Activated naive CD8-positive, alpha-beta T cell (primary cell): ENCODE measurements at regions not wholly inside any gene's neighbourhood (a gene's known extent, or its start where the extent isn't known, plus 50 kb on each side); places are given as distances from the start of the nearest gene placed in this dataset.

Source experiments
- H3K27ac Mint-ChIP-seq: one replicate; pipeline ENCODE4 v1.8.0; 2021; ENCODE audit warnings: mixed read lengths
- H3K27me3 Mint-ChIP-seq: one replicate; pipeline ENCODE4 v1.8.0; 2021; ENCODE audit warnings: mixed read lengths
- H3K36me3 Mint-ChIP-seq: one replicate; pipeline ENCODE4 v1.8.0; 2021; ENCODE audit warnings: mixed read lengths
- H3K4me1 Mint-ChIP-seq: one replicate; pipeline ENCODE4 v1.8.0; 2021; ENCODE audit warnings: low read depth, mixed read lengths
- H3K4me3 Mint-ChIP-seq: one replicate; pipeline ENCODE4 v1.8.0; 2021; ENCODE audit warnings: mild to moderate bottlenecking, mixed read lengths
- H3K9me3 Mint-ChIP-seq: one replicate; pipeline ENCODE4 v1.8.0; 2021; ENCODE audit warnings: low read depth, mixed read lengths

DNA sequence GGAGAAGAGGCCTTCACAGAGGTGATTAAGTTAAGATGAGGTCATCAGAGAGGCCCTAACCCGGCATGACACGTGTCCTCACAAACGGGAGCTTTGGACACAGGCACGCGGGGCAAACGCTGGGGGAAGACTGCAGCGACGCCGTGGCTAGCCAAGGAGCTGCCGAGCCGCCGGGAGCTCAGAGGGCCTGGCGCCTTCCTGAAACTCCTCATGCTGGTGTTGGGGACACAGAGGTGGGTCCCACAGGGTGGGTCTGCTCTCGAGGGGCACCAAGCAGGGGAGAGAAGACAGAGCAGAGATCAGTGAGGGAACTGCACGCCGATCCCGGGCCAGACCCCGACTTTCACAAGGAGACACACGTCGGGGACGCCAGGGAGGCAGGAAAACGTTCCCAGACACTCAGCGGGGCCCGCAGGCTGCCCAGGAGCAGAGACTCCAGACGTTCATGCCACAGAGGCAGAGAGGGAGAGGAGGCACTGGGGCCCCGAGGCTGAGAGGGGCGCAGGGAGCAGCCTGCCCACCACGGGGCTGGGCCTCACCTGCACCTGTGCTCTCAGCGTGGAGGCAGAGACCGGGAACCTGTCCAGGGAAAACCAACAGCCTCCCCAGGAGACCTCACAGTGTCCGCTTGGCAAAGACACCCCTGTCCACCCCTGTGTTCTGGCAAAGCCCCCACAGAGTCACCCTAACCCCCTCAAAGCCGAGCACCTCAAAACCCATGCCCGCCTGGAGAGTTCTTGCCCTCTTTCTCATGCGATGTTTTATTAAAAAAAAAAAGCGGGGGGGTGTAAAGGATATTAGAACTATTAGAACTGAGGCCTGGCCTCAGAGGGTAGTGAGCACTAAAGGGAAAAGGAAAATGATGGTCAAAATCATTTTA is 103.8 kb downstream of the PDGFA start:
- Mint-ChIP-seq H3K9me3 (peaks cover 3% of the 10 kb centered on the region), H3K27ac (no peak overlapping the region), H3K4me3 (no peak overlapping the region), H3K27me3 (no peaks in the 10 kb centered on the region), H3K36me3 (peaks cover 2% of the 10 kb centered on the region), H3K4me1 (no peaks in the 10 kb centered on the region)

DNA sequence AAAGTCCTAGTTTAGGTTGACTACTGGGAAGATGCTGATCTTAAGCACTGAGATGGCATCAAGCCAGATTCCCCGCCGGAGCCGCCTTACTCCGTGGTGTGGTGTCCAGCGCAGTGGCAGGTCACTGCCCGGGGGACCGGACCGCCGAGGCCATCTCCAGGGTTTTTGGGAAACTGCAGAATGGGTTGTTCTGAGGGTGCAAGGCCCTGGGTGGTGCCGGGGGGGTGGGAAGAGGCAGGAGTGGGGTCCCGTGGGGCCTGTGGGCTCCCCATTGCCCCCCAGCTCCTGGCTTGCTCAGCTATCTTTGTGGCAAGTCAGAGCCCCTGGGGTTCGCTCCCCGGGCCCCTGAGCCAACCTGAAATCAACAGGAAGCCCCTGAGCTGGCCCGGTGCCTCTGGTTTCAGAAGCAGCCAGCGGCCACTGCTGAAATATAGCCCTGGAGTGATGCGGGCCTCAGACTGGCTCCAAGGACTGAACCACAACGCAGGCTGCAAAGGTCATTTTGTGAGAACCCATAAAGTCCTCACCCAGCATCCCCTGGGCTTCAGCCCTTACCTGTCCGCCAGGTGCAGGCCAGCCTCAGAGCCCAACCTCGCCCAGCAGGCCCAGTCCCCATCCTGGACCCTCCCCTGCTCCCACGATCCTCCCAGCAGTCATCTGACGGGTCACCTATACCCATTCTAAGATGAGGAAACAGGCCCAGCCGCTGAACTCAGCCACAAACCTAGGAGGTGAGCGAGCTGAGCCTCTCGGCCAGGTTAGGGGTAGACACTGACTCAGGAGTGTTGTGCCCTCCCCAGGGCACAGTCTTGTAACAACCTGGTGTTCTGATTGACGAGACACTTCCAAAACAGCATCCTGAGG is 102.7 kb downstream of the PDGFA start:
- no peaks in the 10 kb centered on the region for H3K27me3 Mint-ChIP-seq
- H3K27ac Mint-ChIP-seq = no peak overlapping the region
- H3K4me3 Mint-ChIP-seq = no peak overlapping the region
- H3K36me3 Mint-ChIP-seq = peaks cover 2% of the 10 kb centered on the region
- peaks cover 3% of the 10 kb centered on the region for H3K9me3 Mint-ChIP-seq
- no peaks in the 10 kb centered on the region for H3K4me1 Mint-ChIP-seq

DNA sequence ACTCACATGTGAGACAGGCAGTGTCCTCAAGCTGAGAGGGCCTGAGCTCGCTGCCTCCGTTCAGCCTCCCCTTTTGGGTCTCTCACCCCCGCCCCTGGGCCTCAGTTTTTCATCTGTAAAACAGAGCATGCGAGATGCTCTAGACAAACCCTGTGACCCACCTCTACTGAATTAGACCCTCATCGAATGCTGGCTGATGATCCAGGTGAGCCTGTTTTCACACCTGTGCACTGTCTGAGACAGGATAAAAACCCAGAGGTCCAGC is 102.1 kb downstream of the PDGFA start:
- Mint-ChIP-seq H3K9me3 (peaks cover 3% of the 10 kb centered on the region), H3K27me3 (no peaks in the 10 kb centered on the region), H3K4me1 (no peaks in the 10 kb centered on the region), H3K4me3 (no peak overlapping the region), H3K27ac (no peak overlapping the region), H3K36me3 (peaks cover 2% of the 10 kb centered on the region)

DNA sequence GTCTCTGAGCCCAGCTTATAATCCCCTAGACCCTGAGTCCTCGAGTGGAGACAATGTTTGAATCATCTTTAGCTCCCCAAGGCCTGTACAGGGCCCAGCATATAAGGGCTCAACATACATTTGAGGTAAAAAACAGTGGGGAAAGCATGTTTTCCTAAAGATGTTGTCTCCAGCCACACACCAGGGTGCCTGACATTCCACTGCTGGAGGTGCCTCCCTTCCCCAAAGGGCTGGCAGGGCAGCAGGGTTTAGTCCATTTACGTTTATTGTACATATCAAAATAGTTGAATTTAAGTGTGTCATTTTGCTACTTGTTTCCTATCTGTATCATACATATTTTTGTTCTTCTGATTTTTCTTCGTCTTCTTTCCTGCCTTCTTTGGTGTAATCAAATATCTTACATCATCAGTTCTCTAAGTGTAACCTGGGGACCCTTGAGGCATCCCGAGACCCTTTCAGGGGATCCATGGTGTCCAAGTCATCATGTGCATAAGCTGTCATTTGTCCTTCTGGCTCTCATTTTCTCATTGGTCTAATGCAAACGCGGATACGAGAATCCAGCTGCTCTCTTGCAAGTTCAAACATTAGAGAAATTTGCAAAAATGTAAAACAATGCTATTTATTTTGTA is 101.6 kb downstream of the PDGFA start:
- Mint-ChIP-seq H3K27ac (no peak overlapping the region), H3K36me3 (peaks cover 2% of the 10 kb centered on the region), H3K4me3 (no peak overlapping the region), H3K4me1 (no peaks in the 10 kb centered on the region), H3K27me3 (no peaks in the 10 kb centered on the region), H3K9me3 (peaks cover 3% of the 10 kb centered on the region)

DNA sequence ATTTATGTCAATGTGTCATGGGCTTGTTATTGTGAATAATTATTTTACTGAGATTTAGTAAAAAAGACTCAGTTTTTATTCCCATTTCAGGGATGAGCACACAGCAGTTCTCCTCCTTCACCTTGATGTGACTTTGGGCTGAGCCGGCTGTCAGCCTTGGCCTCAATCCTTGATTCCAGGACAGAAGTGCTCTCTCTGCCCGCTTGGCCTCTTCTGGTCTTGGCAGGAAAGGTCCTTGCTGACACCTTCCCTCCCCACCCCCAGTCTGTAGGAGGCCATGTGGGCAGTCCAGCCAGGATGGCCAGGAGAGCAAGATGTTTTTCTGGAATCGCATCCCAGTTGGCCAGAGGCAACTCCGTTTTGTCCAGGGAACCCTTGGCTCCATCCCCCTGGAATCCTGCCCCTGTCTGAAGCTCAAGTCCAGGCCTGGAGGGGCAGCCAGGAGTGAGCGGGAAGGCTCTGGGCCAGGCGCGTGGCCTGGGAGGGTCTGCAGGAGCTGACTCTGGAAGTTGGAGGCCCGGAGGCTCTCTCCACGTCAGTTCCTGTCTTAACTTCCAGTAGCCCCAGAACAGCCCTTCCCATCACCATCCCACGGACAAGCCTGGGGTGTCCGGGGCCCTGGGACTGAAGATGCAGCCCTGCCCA is 100.9 kb downstream of the PDGFA start:
- peaks cover 2% of the 10 kb centered on the region for H3K36me3 Mint-ChIP-seq
- no peak overlapping the region for H3K4me3 Mint-ChIP-seq
- H3K9me3 Mint-ChIP-seq = peaks cover 3% of the 10 kb centered on the region
- no peak overlapping the region for H3K27ac Mint-ChIP-seq
- H3K4me1 Mint-ChIP-seq = no peaks in the 10 kb centered on the region
- no peaks in the 10 kb centered on the region for H3K27me3 Mint-ChIP-seq

DNA sequence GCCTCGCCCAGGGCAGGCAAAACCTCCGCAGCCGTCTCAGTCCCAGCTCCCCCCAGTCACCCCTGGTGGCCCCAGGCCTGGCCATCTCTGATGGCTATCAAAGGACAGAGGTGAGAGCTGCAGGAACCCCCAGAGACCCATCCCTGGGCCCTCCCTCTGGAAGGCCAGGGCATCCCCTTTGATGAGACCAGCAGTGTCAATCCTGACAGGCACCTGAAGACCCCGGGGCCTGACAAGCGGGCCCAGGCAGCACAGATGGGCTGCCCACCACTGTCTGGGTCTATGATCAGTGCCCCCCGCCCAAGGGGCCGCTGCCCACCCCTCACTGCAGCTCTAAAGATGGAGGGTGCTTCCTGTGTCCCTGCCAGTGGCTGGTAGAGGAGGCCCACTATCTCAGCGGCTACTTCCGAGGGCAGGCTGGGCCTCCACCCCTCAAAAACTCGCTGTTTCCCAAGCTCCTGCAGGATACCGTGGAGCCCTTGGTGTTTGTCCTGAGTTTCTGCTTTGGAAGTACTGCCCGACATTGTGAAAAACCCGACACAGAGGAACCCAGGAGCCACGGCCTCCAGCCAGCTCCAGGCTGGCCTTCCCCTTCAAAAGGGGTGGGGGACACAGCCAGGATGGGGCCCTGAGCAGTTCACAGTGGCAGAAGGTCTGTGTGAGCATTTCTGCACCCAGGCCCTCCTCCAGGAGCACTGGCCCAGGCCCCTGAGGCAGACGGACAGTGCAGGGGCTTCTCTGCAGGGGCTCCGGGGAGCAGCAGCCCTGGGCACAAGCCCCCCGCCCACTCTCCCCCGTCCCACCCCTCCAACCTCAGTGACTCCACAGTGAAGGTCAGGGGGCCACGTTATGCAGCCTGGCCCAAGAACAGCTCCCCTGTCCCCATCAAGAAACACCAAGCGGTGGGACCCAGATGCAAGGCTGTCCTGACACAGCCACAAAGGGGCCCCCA is 99.2 kb downstream of the PDGFA start:
- Mint-ChIP-seq H3K36me3 (peaks cover 2% of the 10 kb centered on the region), H3K4me3 (no peak overlapping the region), H3K27ac (no peak overlapping the region), H3K4me1 (no peaks in the 10 kb centered on the region), H3K9me3 (peaks cover 3% of the 10 kb centered on the region), H3K27me3 (no peaks in the 10 kb centered on the region)

DNA sequence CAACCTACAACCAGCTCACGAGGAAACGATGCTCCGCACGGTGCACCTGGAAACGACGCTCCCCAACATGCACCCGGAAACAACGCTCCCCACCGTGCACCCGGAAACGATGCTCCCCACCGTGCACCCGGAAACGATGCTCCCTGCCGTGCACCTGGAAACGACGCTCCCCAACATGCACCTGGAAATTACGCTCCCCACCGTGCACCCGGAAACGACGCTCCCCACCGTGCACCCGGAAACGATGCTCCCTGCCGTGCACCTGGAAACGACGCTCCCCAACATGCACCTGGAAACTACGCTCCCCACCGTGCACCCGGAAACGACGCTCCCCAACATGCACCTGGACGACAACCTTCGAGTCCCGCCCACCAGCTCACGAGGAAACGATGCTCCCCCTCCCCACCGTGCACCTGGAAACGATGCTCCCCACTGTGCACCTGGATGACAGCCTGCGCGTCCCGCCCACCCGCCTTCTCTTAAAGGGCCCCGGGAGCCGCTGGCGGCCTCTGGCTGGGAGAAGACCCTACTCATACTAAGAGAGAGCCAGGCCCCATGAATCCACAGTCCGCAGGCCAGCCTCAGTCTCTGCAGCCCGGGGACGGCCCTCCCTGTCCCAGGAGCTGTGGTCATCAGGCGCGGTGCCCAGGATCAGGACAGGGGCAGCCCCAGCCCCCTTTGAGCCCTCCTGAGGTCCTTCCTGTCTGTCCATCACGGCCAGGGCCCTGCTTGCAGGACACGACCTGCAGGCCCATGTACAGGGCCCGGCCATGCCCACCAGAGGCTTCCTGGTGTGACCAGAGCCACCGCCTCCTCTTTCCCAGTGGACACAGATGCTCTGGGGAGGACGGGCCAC is 98.3 kb downstream of the PDGFA start:
- Mint-ChIP-seq H3K4me3 (no peak overlapping the region), H3K27ac (no peak overlapping the region), H3K9me3 (peaks cover 3% of the 10 kb centered on the region), H3K27me3 (no peaks in the 10 kb centered on the region), H3K4me1 (no peaks in the 10 kb centered on the region), H3K36me3 (peaks cover 2% of the 10 kb centered on the region)

DNA sequence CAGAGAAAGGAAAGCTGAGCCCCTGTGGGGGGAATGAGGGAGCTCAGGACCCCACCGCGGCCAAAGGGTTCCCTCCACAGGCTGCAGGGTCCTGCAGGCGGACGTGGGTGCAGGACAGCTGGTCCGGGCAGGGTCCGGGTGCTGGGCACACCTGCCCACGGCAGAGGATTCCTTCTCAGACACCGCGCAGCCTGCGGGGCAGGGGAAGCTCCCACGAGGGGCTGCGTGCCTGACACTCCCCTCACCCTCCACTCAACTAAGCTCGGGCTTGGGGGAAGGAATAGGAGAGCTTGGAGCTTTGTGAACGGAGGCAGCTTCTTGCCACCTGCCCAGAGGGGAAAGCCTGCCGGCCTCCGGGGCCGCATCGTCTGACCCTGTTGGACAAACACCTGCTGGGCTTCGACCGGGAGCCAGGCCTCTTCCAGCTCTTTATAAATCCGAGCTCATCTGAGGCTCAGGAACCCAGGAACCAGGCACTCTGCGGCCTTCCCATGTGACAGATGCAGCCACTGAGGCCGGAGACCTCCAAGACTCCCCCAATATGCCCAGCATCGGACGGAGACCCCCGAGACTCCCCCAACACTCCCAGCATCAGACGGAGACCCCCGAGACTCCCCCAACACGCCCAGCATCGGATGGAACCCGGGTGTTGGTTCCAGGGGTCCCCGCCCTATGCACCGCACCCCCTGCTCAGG is 97.3 kb downstream of the PDGFA start:
- Mint-ChIP-seq H3K9me3 (peaks cover 3% of the 10 kb centered on the region), H3K36me3 (peaks cover 2% of the 10 kb centered on the region), H3K4me3 (no peak overlapping the region), H3K27ac (no peak overlapping the region), H3K4me1 (no peaks in the 10 kb centered on the region), H3K27me3 (no peaks in the 10 kb centered on the region)

DNA sequence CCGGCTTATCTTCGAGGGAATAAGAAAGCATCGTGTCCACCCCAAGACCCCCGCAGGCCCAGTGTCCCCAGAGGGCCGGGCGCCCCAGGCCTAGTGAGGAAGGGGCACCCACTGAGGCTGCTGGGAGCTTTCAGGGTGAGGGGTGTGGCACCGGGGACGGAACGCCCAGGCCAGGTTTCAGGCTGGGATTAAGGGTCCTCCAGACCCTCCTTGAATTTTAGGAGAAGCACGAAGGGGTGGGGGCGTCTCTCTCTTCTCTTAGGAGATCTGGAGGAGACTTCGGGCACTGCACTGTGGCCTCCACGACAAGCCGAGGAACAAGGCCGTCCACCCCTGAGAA is 96.8 kb downstream of the PDGFA start:
- peaks cover 3% of the 10 kb centered on the region for H3K9me3 Mint-ChIP-seq
- H3K4me1 Mint-ChIP-seq = no peaks in the 10 kb centered on the region
- no peaks in the 10 kb centered on the region for H3K27me3 Mint-ChIP-seq
- H3K27ac Mint-ChIP-seq = no peak overlapping the region
- H3K4me3 Mint-ChIP-seq = no peak overlapping the region
- H3K36me3 Mint-ChIP-seq = no peaks in the 10 kb centered on the region

DNA sequence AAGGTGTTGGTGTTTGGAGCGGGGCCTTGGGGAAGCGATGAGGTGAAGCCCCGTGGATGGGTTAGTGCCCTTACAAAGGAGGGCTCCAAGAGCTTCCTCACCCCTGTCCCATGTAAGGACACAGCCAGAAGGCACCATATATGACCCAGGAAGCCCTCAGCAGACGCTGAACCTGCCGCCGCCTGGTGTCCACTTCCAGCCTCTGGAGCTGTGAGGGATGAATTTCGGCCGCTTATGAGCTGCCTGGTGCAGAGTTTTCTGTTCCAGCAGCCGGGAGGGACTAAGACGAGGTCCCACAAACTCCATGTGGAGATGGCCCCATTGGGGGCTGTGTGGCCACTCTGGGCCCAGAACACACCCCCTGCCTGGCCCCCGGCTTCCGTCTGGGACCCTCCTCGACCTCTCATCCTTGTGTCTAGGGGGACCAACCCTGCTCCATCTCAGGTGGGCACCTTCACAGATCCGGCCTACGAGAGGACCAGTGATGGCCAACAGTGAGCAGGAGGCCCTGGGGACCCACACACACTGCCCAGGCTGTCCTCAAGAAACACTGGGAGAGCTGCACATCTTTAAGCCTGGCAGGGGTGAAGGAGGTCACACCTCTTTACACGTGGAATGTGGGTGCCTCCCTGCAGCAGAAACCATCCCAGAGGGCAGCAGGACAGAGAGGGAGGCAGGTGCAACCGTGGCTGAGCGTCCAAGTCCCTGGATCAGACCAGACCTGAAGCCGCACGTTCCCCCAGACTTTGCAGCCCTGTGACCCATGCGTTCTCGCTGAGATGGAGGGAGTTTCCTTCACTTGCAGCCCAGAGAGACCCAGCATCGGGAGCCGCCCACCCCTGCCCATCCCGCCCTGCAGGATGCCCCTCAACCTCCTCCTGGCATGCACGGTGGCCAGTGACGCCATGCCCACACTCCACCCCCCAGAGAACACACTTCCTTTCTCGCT is 96.1 kb downstream of the PDGFA start:
- H3K27me3 Mint-ChIP-seq = no peaks in the 10 kb centered on the region
- no peaks in the 10 kb centered on the region for H3K36me3 Mint-ChIP-seq
- no peaks in the 10 kb centered on the region for H3K9me3 Mint-ChIP-seq
- no peak overlapping the region for H3K27ac Mint-ChIP-seq
- H3K4me1 Mint-ChIP-seq = no peaks in the 10 kb centered on the region
- H3K4me3 Mint-ChIP-seq = no peak overlapping the region

DNA sequence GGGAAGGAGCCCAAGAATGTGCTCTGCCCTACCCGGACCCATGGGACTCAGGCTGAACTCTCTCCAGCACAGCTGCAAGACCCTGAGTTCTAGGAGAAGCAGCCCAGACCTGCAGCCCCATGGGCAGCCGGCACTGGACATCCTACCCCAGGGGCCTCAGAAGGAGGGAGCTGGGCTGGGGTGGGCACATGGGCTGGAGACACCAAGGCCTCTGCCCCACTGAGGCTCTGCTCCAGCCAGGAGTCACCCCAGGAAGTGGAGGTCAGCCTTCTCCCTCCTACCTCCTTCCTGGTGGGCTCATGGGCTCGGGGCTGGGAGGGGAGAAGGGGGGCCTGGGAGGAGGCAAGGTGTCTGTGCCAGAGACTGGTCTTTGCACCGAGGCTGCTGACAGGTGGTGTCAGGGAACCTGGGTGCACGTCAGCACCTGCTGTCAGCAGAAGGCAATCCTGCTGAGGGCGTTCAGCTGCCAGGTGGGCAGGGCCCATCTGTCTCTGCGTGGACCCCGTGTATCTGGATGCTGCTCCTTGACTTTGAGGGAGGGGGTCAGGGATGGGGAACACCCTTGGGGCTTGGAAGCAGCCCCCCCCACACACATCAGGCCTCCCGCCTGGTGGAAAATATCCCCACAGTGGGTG is 95.2 kb downstream of the PDGFA start:
- H3K4me3 Mint-ChIP-seq = no peak overlapping the region
- no peaks in the 10 kb centered on the region for H3K4me1 Mint-ChIP-seq
- no peaks in the 10 kb centered on the region for H3K9me3 Mint-ChIP-seq
- no peaks in the 10 kb centered on the region for H3K27me3 Mint-ChIP-seq
- no peaks in the 10 kb centered on the region for H3K36me3 Mint-ChIP-seq
- H3K27ac Mint-ChIP-seq = no peak overlapping the region
